Stomach (tissue), 4 donors: ENCODE measurements at regions not wholly inside any gene's neighbourhood (a gene's known extent, or its start where the extent isn't known, plus 50 kb on each side); places are given as distances from the start of the nearest gene placed in this dataset.

ENCODE experiments used
- POLR2AphosphoS5 ChIP-seq, 3 donors: sonication (generic); formaldehyde crosslinking; IDR thresholded peaks; one replicate each; pipeline ENCODE4 v1.6.1; 2016; ENCODE audit warnings: antibody characterized with exemption in 3 of 3
- TF ChIP-seq, protein P1 (sequence below), 7 experiments: fragments of 450-650 bp in 4 of 7; fragments of 200-600 bp in 3 of 7; sonication (generic) in 3 of 7; IDR thresholded peaks; one replicate each; pipeline ENCODE4 v1.5.1; 2016 to 2019; ENCODE audit warnings: antibody characterized with exemption in 7 of 7, control low read depth in 2 of 7, mild to moderate bottlenecking in 1 of 7

DNA sequence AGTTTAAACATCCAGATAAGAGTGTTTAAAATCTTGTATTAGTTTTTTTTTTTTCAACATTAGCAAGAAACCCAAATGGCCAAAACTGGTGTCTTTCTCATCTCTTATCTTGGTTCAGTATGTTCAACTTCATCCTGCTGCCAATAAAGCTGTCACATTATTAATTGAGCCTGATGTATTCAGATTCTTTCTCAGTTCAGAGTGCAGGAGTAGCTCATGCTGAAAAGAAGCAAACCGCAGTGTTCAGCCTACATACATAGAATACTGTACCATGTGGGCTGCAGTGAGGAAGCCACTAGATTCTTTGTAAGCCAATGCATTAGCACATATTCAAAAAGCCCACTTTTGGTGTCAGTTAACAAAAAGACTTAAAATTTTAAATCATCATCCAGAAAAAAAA, 76.2 kb downstream of the C18orf54 start:
- TF ChIP-seq POLR2AphosphoS5 (IDR thresholded peaks at IDR 0.05), result no peak
- TF ChIP-seq, protein P1, sequence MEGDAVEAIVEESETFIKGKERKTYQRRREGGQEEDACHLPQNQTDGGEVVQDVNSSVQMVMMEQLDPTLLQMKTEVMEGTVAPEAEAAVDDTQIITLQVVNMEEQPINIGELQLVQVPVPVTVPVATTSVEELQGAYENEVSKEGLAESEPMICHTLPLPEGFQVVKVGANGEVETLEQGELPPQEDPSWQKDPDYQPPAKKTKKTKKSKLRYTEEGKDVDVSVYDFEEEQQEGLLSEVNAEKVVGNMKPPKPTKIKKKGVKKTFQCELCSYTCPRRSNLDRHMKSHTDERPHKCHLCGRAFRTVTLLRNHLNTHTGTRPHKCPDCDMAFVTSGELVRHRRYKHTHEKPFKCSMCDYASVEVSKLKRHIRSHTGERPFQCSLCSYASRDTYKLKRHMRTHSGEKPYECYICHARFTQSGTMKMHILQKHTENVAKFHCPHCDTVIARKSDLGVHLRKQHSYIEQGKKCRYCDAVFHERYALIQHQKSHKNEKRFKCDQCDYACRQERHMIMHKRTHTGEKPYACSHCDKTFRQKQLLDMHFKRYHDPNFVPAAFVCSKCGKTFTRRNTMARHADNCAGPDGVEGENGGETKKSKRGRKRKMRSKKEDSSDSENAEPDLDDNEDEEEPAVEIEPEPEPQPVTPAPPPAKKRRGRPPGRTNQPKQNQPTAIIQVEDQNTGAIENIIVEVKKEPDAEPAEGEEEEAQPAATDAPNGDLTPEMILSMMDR (IDR thresholded peaks at IDR 0.05), result no peak
